Peyer's patch (tissue), 4 donors: ENCODE measurements at regions not wholly inside any gene's neighbourhood (a gene's known extent, or its start where the extent isn't known, plus 50 kb on each side); places are given as distances from the start of the nearest gene placed in this dataset.

Experiments
- DNase-seq, 3 donors: peaks; one replicate each; pipeline ENCODE4 v3.0.0-alpha.2; 2017 to 2019
- H3K27ac ChIP-seq, 4 donors: fragments of 200-600 bp; sonication (generic); one replicate each; pipeline ENCODE4 v1.5.1; 2016 to 2019
- H3K27me3 ChIP-seq, 2 donors: fragments of 200-600 bp; sonication (generic); one replicate each; pipeline ENCODE4 v1.5.1; 2019
- H3K36me3 ChIP-seq, 3 donors: fragments of 200-600 bp; sonication (generic); one replicate each; pipeline ENCODE4 v1.5.1; 2016 to 2019
- H3K4me1 ChIP-seq, 4 donors: fragments of 200-600 bp; sonication (generic); one replicate each; pipeline ENCODE4 v1.5.1; 2016 to 2019
- H3K4me3 ChIP-seq, 4 donors: fragments of 200-600 bp; sonication (generic); 1 replicate in 3 of 4; 2 replicates in 1 of 4; pipeline ENCODE4 v1.5.1; 2016 to 2019; ENCODE audit warnings: mild to moderate bottlenecking in 1 of 4
- H3K9me3 ChIP-seq, 4 donors: fragments of 200-600 bp; sonication (generic); one replicate each; pipeline ENCODE4 v1.5.1; 2016 to 2019; ENCODE audit warnings: mild to moderate bottlenecking in 1 of 4
- CTCF ChIP-seq, 6 experiments: fragments of 450-650 bp in 4 of 6; fragments of 200-600 bp in 2 of 6; sonication (generic) in 1 of 6; IDR thresholded peaks; one replicate each; pipeline ENCODE4 v1.5.1; 2017 to 2019; ENCODE audit warnings: antibody characterized with exemption in 6 of 6, mild to moderate bottlenecking in 3 of 6, moderate library complexity in 1 of 6
- POLR2A ChIP-seq, 2 donors: fragments of 450-650 bp; IDR thresholded peaks; one replicate each; pipeline ENCODE4 v1.5.1; 2017; ENCODE audit warnings: antibody characterized with exemption in 2 of 2, mild to moderate bottlenecking in 2 of 2, moderate library complexity in 2 of 2

- no peaks in the 10 kb centered on the region for H3K9me3 ChIP-seq
- no peaks in the 10 kb centered on the region for H3K4me1 ChIP-seq
- no peak overlapping the region for H3K27ac ChIP-seq
- no peaks in the 10 kb centered on the region for H3K27me3 ChIP-seq
- no peak for DNase-seq
- no peak overlapping the region for H3K4me3 ChIP-seq
- TF ChIP-seq POLR2A (IDR thresholded peaks at IDR 0.05) (no peak), CTCF (IDR thresholded peaks at IDR 0.05) (no peak)
- no peaks in the 10 kb centered on the region for H3K36me3 ChIP-seq
These were observed 171.1 kb downstream of the DAD1 start for GRCh38 chr14:22417914-22418313.

- no peaks in the 10 kb centered on the region for H3K4me1 ChIP-seq
- TF ChIP-seq CTCF (IDR thresholded peaks at IDR 0.05): no peak
- no peaks in the 10 kb centered on the region for H3K9me3 ChIP-seq
- H3K4me3 ChIP-seq: no peak overlapping the region
- H3K27ac ChIP-seq: no peak overlapping the region
- DNase-seq: no peak
- no peaks in the 10 kb centered on the region for H3K27me3 ChIP-seq
- H3K36me3 ChIP-seq: no peaks in the 10 kb centered on the region
These were observed 172.8 kb downstream of the DAD1 start for GRCh38 chr14:22416193-22416592.

- Histone ChIP-seq H3K27ac (no peak overlapping the region), H3K9me3 (no peaks in the 10 kb centered on the region), H3K4me3 (no peak overlapping the region), H3K36me3 (no peaks in the 10 kb centered on the region), H3K27me3 (no peaks in the 10 kb centered on the region), H3K4me1 (no peaks in the 10 kb centered on the region)
- TF ChIP-seq POLR2A (IDR thresholded peaks at IDR 0.05): no peak
- TF ChIP-seq CTCF (IDR thresholded peaks at IDR 0.05): no peak
- no peak for DNase-seq
These were observed 173.4 kb downstream of the DAD1 start for GRCh38 chr14:22415605-22415959.

GRCh38 chr14:22414876-22415604 is 174.0 kb downstream of the DAD1 start:
- no peaks in the 10 kb centered on the region for H3K9me3 ChIP-seq
- no peak overlapping the region for H3K27ac ChIP-seq
- no peak for TF ChIP-seq POLR2A (IDR thresholded peaks at IDR 0.05)
- no peak for TF ChIP-seq CTCF (IDR thresholded peaks at IDR 0.05)
- DNase-seq: no peak
- no peaks in the 10 kb centered on the region for H3K36me3 ChIP-seq
- no peaks in the 10 kb centered on the region for H3K27me3 ChIP-seq
- H3K4me1 ChIP-seq: no peaks in the 10 kb centered on the region
- H3K4me3 ChIP-seq: no peak overlapping the region

- TF ChIP-seq CTCF (IDR thresholded peaks at IDR 0.05) (no peak), POLR2A (IDR thresholded peaks at IDR 0.05) (no peak)
- Histone ChIP-seq H3K27ac (no peak overlapping the region), H3K4me1 (no peaks in the 10 kb centered on the region)
These were observed 176.1 kb downstream of the DAD1 start for GRCh38 chr14:22412926-22413411.

More at GRCh38 chr14:22412926-22413411, 176.1 kb downstream of the DAD1 start:
- H3K36me3 ChIP-seq: no peaks in the 10 kb centered on the region
- no peak for DNase-seq
- H3K27me3 ChIP-seq: no peaks in the 10 kb centered on the region
- no peaks in the 10 kb centered on the region for H3K9me3 ChIP-seq
- no peak overlapping the region for H3K4me3 ChIP-seq
